HepG2 (cell line): ENCODE measurements at regions not wholly inside any gene's neighbourhood (a gene's known extent, or its start where the extent isn't known, plus 50 kb on each side); places are given as distances from the start of the nearest gene placed in this dataset.

Source experiments
- ATAC-seq: fragments of 200-7000 bp; cut with Tn5 transposase; 3 replicates; pipeline ENCODE4 v1.9.1; 2020; ENCODE audit warnings: mild to moderate bottlenecking, moderate library complexity
- BruUV-seq: library from RNA; stranded (reverse); fragments of 400-500 nt; replicated peaks from 2 replicates; lab custom pipeline; 2021; lab: Mats Ljungman, UMichigan
- CTCF ChIA-PET: fragments of 300-600 bp; formaldehyde crosslinking; extraction: SDS; loops from one replicate; lab custom pipeline; 2021; ENCODE audit warnings: low total read pairs, inconsistent platforms, low intra/inter-chr PET ratio; lab: Yijun Ruan, JAX
- POLR2A ChIA-PET: fragments of 350-600 bp; sonication (Branson Sonifier 250); formaldehyde crosslinking; loops from one replicate; lab custom pipeline; 2020; ENCODE audit warnings: antibody characterized with exemption, inconsistent platforms; lab: Yijun Ruan, JAX
- DNase-seq: peaks from one replicate; pipeline ENCODE4 v3.0.0-alpha.2; 2015; ENCODE audit warnings: low spot score
- FAIRE-seq: peaks from 3 replicates; lab custom pipeline; 2011; peaks lifted over from hg19 to GRCh38; lab: Jason Lieb, UNC
- H2AFZ ChIP-seq: one replicate; pipeline ENCODE4 v1.6.1; 2011; ENCODE audit warnings: low read length, inconsistent platforms
- H3K27ac ChIP-seq: fragments of 300-600 bp; 3 replicates; pipeline ENCODE4 v1.8.0; 2011; ENCODE audit warnings: mixed run types, mild to moderate bottlenecking, mixed read lengths, low read length, inconsistent platforms; ENCODE audit not compliant: insufficient read depth; ENCODE audit errors: extremely low read length
- H3K27me3 ChIP-seq, 2 experiments: fragments of 200-600 bp in 1 of 2; 2 replicates in 1 of 2; 3 replicates in 1 of 2; pipeline versions ENCODE4 v1.6.0 to v1.8.0; 2011; ENCODE audit warnings: low read length in 2 of 2, mild to moderate bottlenecking in 2 of 2, moderate library complexity in 2 of 2, inconsistent platforms in 1 of 2; ENCODE audit not compliant: insufficient read depth in 2 of 2, control insufficient read depth in 1 of 2
- H3K36me3 ChIP-seq, 2 experiments: fragments of 200-600 bp in 1 of 2; replicated peaks in 1 of 2; 2 replicates in 1 of 2; 3 replicates in 1 of 2; pipeline versions ENCODE4 v1.5.1 to v1.8.0; 2011; ENCODE audit warnings: low read length in 2 of 2, inconsistent platforms in 1 of 2; ENCODE audit not compliant: insufficient read depth in 2 of 2, control insufficient read depth in 1 of 2
- H3K4me1 ChIP-seq: 2 replicates; pipeline ENCODE4 v1.5.1; 2012; ENCODE audit warnings: low read length, inconsistent platforms; ENCODE audit not compliant: insufficient read depth
- H3K4me2 ChIP-seq: 2 replicates; pipeline ENCODE4 v1.6.0; 2011; ENCODE audit warnings: low read depth, low read length, inconsistent platforms
- H3K4me3 ChIP-seq, 3 experiments: fragments of 200-600 bp in 1 of 3; sonication (generic), shearing (Covaris generic) in 1 of 3; replicated peaks in 1 of 3; 2 replicates each; pipeline ENCODE4 v1.5.1; 2011 to 2016; ENCODE audit warnings: low read length in 3 of 3, inconsistent platforms in 2 of 3, low read depth in 2 of 3, mild to moderate bottlenecking in 2 of 3, control low read depth in 1 of 3, mixed read lengths in 1 of 3; ENCODE audit not compliant: insufficient read depth in 1 of 3
- H3K79me2 ChIP-seq: one replicate; pipeline ENCODE4 v1.6.1; 2011; ENCODE audit warnings: low read length, inconsistent platforms; ENCODE audit not compliant: insufficient read depth
- H3K9ac ChIP-seq: 2 replicates; pipeline ENCODE4 v1.6.0; 2011; ENCODE audit warnings: mild to moderate bottlenecking, low read depth, low read length, inconsistent platforms; ENCODE audit not compliant: insufficient read depth
- H3K9me3 ChIP-seq: 2 replicates; pipeline ENCODE4 v1.5.1; 2012; ENCODE audit warnings: mild to moderate bottlenecking, low read length
- H4K20me1 ChIP-seq: 2 replicates; pipeline ENCODE4 v1.6.0; 2011; ENCODE audit warnings: inconsistent platforms, mild to moderate bottlenecking, low read length, moderate library complexity; ENCODE audit not compliant: insufficient read depth
- KAT8 ChIP-seq: IDR thresholded peaks from 2 replicates; pipeline ENCODE4 v1.6.1; 2016; ENCODE audit warnings: missing genetic modification reagents, missing compliant biosample characterization
- LCORL ChIP-seq, 2 experiments: fragments of 450-650 bp in 1 of 2; sonication (generic) in 1 of 2; formaldehyde crosslinking in 1 of 2; IDR thresholded peaks; 2 replicates each; pipeline versions ENCODE4 v1.5.0 to v1.6.1; 2017 to 2020; ENCODE audit warnings: antibody characterized with exemption in 1 of 2, missing genetic modification reagents in 1 of 2
- TCF7L2 ChIP-seq: IDR thresholded peaks from 2 replicates; pipeline ENCODE4 v1.6.1; 2011; ENCODE audit warnings: mild to moderate bottlenecking, low read depth, low read length, moderate library complexity
- YEATS4 ChIP-seq: sonication (generic); formaldehyde crosslinking; IDR thresholded peaks from 2 replicates; pipeline ENCODE4 v1.4.0; 2020; ENCODE audit warnings: missing genetic modification reagents, borderline replicate concordance
- ZBTB1 ChIP-seq: sonication (generic); formaldehyde crosslinking; IDR thresholded peaks from 2 replicates; pipeline ENCODE4 v1.4.0; 2020; ENCODE audit warnings: missing genetic modification reagents, borderline replicate concordance
- ZEB1 ChIP-seq: IDR thresholded peaks from 2 replicates; pipeline ENCODE4 v1.6.1; 2012; ENCODE audit warnings: mild to moderate bottlenecking, low read depth, inconsistent platforms; ENCODE audit not compliant: insufficient replicate concordance
- ZFP90 ChIP-seq: sonication (generic); formaldehyde crosslinking; IDR thresholded peaks from 2 replicates; pipeline ENCODE4 v1.8.0; 2022; ENCODE audit warnings: missing genetic modification reagents, mild to moderate bottlenecking, inconsistent platforms, borderline replicate concordance
- ZNF12 ChIP-seq: sonication (generic); formaldehyde crosslinking; IDR thresholded peaks from 2 replicates; pipeline ENCODE4 v1.5.0; 2020; ENCODE audit warnings: missing genetic modification reagents
- ZNF441 ChIP-seq: sonication (generic); formaldehyde crosslinking; IDR thresholded peaks from 2 replicates; pipeline ENCODE4 v1.7.0; 2021; ENCODE audit warnings: missing genetic modification reagents, borderline replicate concordance
- ZNF850 ChIP-seq: sonication (generic); formaldehyde crosslinking; conservative IDR thresholded peaks from 2 replicates; pipeline ENCODE4 v1.9.0; 2021; ENCODE audit warnings: mild to moderate bottlenecking, missing genetic modification reagents
- WGBS: methylation state at CpG from one replicate; pipeline ENCODE4 v1.1.6; 2017; ENCODE audit warnings: low lambda C conversion rate; 5-methylcytosine and 5-hydroxymethylcytosine counted together
- in situ Hi-C: cut with HindIII; loops from 2 replicates; pipeline ENCODE4 v1.10.0; 2017; ENCODE audit warnings: low pct_unique_long_range_greater_than_20kb; ENCODE audit not compliant: extremely low pct_ligation_motif_present
- intact Hi-C: fragments of 100-400 bp; cut with micrococcal nuclease; formaldehyde crosslinking; loops from one replicate; pipeline ENCODE4 v1.10.0; 2022; ENCODE audit not compliant: unreplicated experiment
- TF ChIP-seq, protein P1 (sequence below): sonication (generic); formaldehyde crosslinking; IDR thresholded peaks from 2 replicates; pipeline ENCODE4 v1.5.0; 2020; ENCODE audit warnings: mild to moderate bottlenecking, missing genetic modification reagents, borderline replicate concordance
- TF ChIP-seq, protein P2 (sequence below): sonication (generic); formaldehyde crosslinking; IDR thresholded peaks from 2 replicates; pipeline ENCODE4 v1.5.1; 2020; ENCODE audit warnings: missing genetic modification reagents, mild to moderate bottlenecking, borderline replicate concordance
- TF ChIP-seq, protein P3 (sequence below): sonication (generic); formaldehyde crosslinking; IDR thresholded peaks from 2 replicates; pipeline ENCODE4 v1.8.0; 2022; ENCODE audit warnings: missing genetic modification reagents, mild to moderate bottlenecking, inconsistent platforms, borderline replicate concordance

DNA sequence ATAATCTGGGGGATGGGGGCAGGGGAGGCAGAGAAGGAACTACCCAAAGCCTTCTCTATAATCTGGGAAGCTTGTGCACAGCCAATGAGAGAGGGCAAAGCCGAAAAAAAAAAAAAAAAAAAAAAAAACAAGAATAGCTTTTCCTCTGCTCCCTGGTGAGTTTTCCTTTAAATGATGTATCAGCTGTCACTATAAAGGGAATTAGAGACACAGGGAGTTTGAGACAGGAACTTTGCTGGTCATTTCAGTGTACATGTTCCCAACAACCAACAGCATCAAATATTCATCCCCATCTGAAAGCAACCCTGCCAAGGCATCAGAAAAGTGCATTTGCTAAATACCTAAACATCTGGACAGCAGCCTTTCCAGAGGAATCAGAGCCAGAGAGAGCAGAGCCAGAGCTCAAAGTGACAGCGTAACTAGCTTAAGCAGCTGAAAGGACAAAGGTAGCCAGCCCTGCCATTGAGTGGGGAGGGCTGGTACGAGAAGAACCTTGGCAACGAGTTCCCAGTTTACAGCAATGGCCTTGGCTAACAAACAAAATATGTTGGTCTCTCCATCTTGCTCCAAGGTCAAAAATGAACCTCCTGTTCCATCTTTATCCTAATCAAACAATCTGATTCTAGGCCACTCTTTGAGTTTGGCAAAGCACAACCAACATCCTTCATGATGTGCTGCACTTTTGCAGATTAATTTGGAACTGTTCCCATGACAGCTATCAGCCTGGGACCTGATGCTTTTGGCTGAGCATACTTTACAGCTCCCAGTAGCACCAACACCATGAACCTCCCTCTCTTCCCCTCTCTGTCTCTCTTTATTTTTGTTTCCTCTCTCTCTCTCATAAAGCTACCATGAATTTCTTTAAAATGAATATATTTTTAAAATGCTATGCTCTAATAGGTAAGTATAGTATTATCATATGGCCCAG is 143.7 kb upstream of the GNAO1 start:
- in situ Hi-C loops (loop anchor here (10.0 kb wide), 1 partner anchor 227 kb away; no protein-coding TSS in a partner anchor), intact Hi-C loops (no loop called here)
- Histone ChIP-seq H3K4me1 (no peaks in the 10 kb centered on the region), H2AFZ (no peak overlapping the region), H3K4me3 (no peak overlapping the region), H3K4me2 (no peak overlapping the region), H3K27ac (no peak overlapping the region), H3K9ac (no peak overlapping the region), H4K20me1 (no peaks in the 10 kb centered on the region), H3K27me3 (no peaks in the 10 kb centered on the region; a peak in 1 of 5 replicates), H3K79me2 (no peaks in the 10 kb centered on the region), H3K36me3 (no peaks in the 10 kb centered on the region), H3K9me3 (no peaks in the 10 kb centered on the region)
- FAIRE-seq (no peak), ATAC-seq (no peak), DNase-seq (no peak)
- CTCF ChIA-PET = no interaction called here
- no TSS peak for BruUV-seq
- POLR2A ChIA-PET = no interaction called here
- WGBS = 0% methylated on average over 4 of the region's 4 CpGs
- TF ChIP-seq KAT8 (CRISPR knock-in tag) (no peak), YEATS4 (CRISPR knock-in tag) (no peak), ZNF12 (CRISPR knock-in tag) (no peak), ZNF441 (no peak), LCORL (IDR thresholded peaks at IDR 0.05) (no peak), LCORL (CRISPR knock-in tag; IDR thresholded peaks at IDR 0.05) (no peak), ZBTB1 (CRISPR knock-in tag) (no peak), ZNF850 (no peak), ZEB1 (no peak), ZFP90 (CRISPR knock-in tag) (no peak), TCF7L2 (no peak)
- TF ChIP-seq, protein P1, sequence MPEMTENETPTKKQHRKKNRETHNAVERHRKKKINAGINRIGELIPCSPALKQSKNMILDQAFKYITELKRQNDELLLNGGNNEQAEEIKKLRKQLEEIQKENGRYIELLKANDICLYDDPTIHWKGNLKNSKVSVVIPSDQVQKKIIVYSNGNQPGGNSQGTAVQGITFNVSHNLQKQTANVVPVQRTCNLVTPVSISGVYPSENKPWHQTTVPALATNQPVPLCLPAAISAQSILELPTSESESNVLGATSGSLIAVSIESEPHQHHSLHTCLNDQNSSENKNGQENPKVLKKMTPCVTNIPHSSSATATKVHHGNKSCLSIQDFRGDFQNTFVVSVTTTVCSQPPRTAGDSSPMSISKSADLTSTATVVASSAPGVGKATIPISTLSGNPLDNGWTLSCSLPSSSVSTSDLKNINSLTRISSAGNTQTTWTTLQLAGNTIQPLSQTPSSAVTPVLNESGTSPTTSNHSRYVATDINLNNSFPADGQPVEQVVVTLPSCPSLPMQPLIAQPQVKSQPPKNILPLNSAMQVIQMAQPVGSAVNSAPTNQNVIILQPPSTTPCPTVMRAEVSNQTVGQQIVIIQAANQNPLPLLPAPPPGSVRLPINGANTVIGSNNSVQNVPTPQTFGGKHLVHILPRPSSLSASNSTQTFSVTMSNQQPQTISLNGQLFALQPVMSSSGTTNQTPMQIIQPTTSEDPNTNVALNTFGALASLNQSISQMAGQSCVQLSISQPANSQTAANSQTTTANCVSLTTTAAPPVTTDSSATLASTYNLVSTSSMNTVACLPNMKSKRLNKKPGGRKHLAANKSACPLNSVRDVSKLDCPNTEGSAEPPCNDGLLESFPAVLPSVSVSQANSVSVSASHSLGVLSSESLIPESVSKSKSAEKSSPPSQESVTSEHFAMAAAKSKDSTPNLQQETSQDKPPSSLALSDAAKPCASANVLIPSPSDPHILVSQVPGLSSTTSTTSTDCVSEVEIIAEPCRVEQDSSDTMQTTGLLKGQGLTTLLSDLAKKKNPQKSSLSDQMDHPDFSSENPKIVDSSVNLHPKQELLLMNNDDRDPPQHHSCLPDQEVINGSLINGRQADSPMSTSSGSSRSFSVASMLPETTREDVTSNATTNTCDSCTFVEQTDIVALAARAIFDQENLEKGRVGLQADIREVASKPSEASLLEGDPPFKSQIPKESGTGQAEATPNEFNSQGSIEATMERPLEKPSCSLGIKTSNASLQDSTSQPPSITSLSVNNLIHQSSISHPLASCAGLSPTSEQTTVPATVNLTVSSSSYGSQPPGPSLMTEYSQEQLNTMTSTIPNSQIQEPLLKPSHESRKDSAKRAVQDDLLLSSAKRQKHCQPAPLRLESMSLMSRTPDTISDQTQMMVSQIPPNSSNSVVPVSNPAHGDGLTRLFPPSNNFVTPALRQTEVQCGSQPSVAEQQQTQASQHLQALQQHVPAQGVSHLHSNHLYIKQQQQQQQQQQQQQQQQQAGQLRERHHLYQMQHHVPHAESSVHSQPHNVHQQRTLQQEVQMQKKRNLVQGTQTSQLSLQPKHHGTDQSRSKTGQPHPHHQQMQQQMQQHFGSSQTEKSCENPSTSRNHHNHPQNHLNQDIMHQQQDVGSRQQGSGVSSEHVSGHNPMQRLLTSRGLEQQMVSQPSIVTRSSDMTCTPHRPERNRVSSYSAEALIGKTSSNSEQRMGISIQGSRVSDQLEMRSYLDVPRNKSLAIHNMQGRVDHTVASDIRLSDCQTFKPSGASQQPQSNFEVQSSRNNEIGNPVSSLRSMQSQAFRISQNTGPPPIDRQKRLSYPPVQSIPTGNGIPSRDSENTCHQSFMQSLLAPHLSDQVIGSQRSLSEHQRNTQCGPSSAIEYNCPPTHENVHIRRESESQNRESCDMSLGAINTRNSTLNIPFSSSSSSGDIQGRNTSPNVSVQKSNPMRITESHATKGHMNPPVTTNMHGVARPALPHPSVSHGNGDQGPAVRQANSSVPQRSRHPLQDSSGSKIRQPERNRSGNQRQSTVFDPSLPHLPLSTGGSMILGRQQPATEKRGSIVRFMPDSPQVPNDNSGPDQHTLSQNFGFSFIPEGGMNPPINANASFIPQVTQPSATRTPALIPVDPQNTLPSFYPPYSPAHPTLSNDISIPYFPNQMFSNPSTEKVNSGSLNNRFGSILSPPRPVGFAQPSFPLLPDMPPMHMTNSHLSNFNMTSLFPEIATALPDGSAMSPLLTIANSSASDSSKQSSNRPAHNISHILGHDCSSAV = no peak
- TF ChIP-seq, protein P2, sequence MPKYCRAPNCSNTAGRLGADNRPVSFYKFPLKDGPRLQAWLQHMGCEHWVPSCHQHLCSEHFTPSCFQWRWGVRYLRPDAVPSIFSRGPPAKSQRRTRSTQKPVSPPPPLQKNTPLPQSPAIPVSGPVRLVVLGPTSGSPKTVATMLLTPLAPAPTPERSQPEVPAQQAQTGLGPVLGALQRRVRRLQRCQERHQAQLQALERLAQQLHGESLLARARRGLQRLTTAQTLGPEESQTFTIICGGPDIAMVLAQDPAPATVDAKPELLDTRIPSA (CRISPR knock-in tag) = no peak
- TF ChIP-seq, protein P3, sequence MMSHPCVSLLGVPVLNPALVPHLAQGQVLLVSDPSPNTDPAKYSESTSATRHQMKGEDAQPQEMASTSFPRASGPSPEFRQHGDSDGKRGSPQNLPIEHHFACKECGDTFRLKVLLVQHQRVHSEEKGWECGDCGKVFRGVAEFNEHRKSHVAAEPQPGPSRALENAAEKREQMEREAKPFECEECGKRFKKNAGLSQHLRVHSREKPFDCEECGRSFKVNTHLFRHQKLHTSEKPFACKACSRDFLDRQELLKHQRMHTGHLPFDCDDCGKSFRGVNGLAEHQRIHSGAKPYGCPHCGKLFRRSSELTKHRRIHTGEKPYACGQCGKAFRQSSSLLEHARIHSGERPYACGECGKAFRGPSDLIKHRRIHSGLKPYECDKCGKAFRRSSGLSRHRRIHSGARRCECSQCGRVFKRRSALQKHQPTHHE (CRISPR knock-in tag) = no peak
